GM23338 (cell line): ENCODE measurements at regions not wholly inside any gene's neighbourhood (a gene's known extent, or its start where the extent isn't known, plus 50 kb on each side); places are given as distances from the start of the nearest gene placed in this dataset.

Source experiments
- ATAC-seq: fragments of 200-7000 bp; cut with Tn5 transposase; 3 replicates; pipeline ENCODE4 v1.9.1; 2020
- DNase-seq: peaks from one replicate; pipeline ENCODE4 v3.0.0-alpha.2; 2015; ENCODE audit warnings: low spot score
- H2AFZ ChIP-seq: fragments of 200-600 bp; sonication (generic); 2 replicates; pipeline ENCODE4 v1.8.0; 2016; ENCODE audit warnings: antibody characterized with exemption, mild to moderate bottlenecking, moderate library complexity
- H3F3A ChIP-seq: fragments of 200-600 bp; sonication (generic); replicated peaks from 2 replicates; pipeline ENCODE4 v1.8.0; 2017; ENCODE audit warnings: antibody characterized with exemption, mixed run types, low read depth
- H3K27ac ChIP-seq: fragments of 200-600 bp; sonication (generic); 2 replicates; pipeline ENCODE4 v1.6.1; 2016; ENCODE audit warnings: low read depth
- H3K27me3 ChIP-seq: fragments of 200-600 bp; sonication (generic); 2 replicates; pipeline ENCODE4 v1.8.0; 2016; ENCODE audit warnings: mild to moderate bottlenecking, mixed run types, moderate library complexity; ENCODE audit not compliant: insufficient read depth
- H3K36me3 ChIP-seq: fragments of 200-600 bp; sonication (generic); 2 replicates; pipeline ENCODE4 v1.8.0; 2016; ENCODE audit warnings: mild to moderate bottlenecking; ENCODE audit not compliant: insufficient read depth
- H3K4me1 ChIP-seq: fragments of 200-600 bp; sonication (generic); 2 replicates; pipeline ENCODE4 v1.8.0; 2016; ENCODE audit warnings: mild to moderate bottlenecking, moderate library complexity; ENCODE audit not compliant: insufficient read depth
- H3K4me2 ChIP-seq: fragments of 200-600 bp; sonication (generic); 2 replicates; pipeline ENCODE4 v1.7.1; 2017; ENCODE audit warnings: mixed run types
- H3K4me3 ChIP-seq: fragments of 200-600 bp; sonication (generic); 2 replicates; pipeline ENCODE4 v1.6.1; 2016; ENCODE audit warnings: mixed run types
- H3K79me2 ChIP-seq: fragments of 200-600 bp; sonication (generic); replicated peaks from 2 replicates; pipeline ENCODE4 v1.8.0; 2017; ENCODE audit warnings: mild to moderate bottlenecking; ENCODE audit not compliant: insufficient read depth
- H3K9me2 ChIP-seq: fragments of 200-600 bp; sonication (generic); 2 replicates; pipeline ENCODE4 v1.8.0; 2017; ENCODE audit not compliant: insufficient read depth
- H4K20me1 ChIP-seq: fragments of 200-600 bp; sonication (generic); replicated peaks from 2 replicates; pipeline ENCODE4 v1.8.0; 2017; ENCODE audit warnings: mild to moderate bottlenecking; ENCODE audit not compliant: insufficient read depth
- H3K27ac Mint-ChIP-seq: 2 replicates; pipeline ENCODE4 v1.8.0; 2020; ENCODE audit warnings: inconsistent platforms, mild to moderate bottlenecking, moderate library complexity, mixed read lengths
- H3K27me3 Mint-ChIP-seq: 3 replicates; pipeline ENCODE4 v1.8.0; 2022; ENCODE audit warnings: low read depth, mild to moderate bottlenecking, moderate library complexity, mixed read lengths, inconsistent platforms; ENCODE audit not compliant: insufficient read depth, poor library complexity
- H3K36me3 Mint-ChIP-seq: 3 replicates; pipeline ENCODE4 v1.8.0; 2021; ENCODE audit warnings: low read depth, mild to moderate bottlenecking, inconsistent platforms, moderate library complexity, mixed read lengths
- H3K4me1 Mint-ChIP-seq: 3 replicates; pipeline ENCODE4 v1.8.0; 2020; ENCODE audit warnings: mild to moderate bottlenecking, inconsistent platforms, mixed read lengths
- H3K4me3 Mint-ChIP-seq: 3 replicates; pipeline ENCODE4 v1.8.0; 2021; ENCODE audit warnings: moderate library complexity, mild to moderate bottlenecking, inconsistent platforms, mixed read lengths
- H3K9me3 Mint-ChIP-seq: 3 replicates; pipeline ENCODE4 v1.8.0; 2020; ENCODE audit warnings: moderate library complexity, mild to moderate bottlenecking, inconsistent platforms, mixed read lengths
- CREB1 ChIP-seq: fragments of 250-450 bp; sonication (Bioruptor Pico); IDR thresholded peaks from 2 replicates; pipeline ENCODE4 v1.5.0; 2020; ENCODE audit warnings: low read depth, mild to moderate bottlenecking, moderate library complexity
- EZH2 ChIP-seq: fragments of 200-600 bp; sonication (generic); IDR thresholded peaks from one replicate; pipeline ENCODE4 v1.8.0; 2017; ENCODE audit warnings: antibody characterized with exemption, mild to moderate bottlenecking, low read depth; ENCODE audit not compliant: unreplicated experiment
- EZH2phosphoT487 ChIP-seq: fragments of 200-600 bp; sonication (generic); IDR thresholded peaks from one replicate; pipeline ENCODE4 v1.8.1; 2018; ENCODE audit warnings: antibody characterized with exemption; ENCODE audit not compliant: unreplicated experiment
- JUNB ChIP-seq: IDR thresholded peaks from one replicate; pipeline ENCODE4 v1.6.1; 2016; ENCODE audit warnings: antibody characterized with exemption; ENCODE audit not compliant: unreplicated experiment
- NANOG ChIP-seq: IDR thresholded peaks from 2 replicates; pipeline ENCODE4 v1.6.1; 2016; ENCODE audit warnings: antibody characterized with exemption, borderline replicate concordance
- POLR2AphosphoS5 ChIP-seq: IDR thresholded peaks from 2 replicates; pipeline ENCODE4 v1.6.1; 2016; ENCODE audit warnings: antibody characterized with exemption, low read depth
- STAT1 ChIP-seq: IDR thresholded peaks from one replicate; pipeline ENCODE4 v1.6.1; 2016; ENCODE audit warnings: antibody characterized with exemption; ENCODE audit not compliant: unreplicated experiment
- ZNF114 ChIP-seq: fragments of 250-450 bp; sonication (Bioruptor Pico); IDR thresholded peaks from 2 replicates; pipeline ENCODE4 v1.5.0; 2020; ENCODE audit warnings: mild to moderate bottlenecking, moderate library complexity
- ZNF331 ChIP-seq: fragments of 250-450 bp; sonication (Bioruptor Pico); IDR thresholded peaks from 2 replicates; pipeline ENCODE4 v1.5.0; 2020; ENCODE audit warnings: low read depth, mild to moderate bottlenecking, moderate library complexity
- ZNF462 ChIP-seq: fragments of 250-450 bp; sonication (Bioruptor Pico); IDR thresholded peaks from 2 replicates; pipeline ENCODE4 v1.5.0; 2020; ENCODE audit warnings: mild to moderate bottlenecking, moderate library complexity
- TF ChIP-seq, protein P1 (sequence below): IDR thresholded peaks from 2 replicates; pipeline ENCODE4 v1.6.1; 2016; ENCODE audit warnings: antibody characterized with exemption

- TF ChIP-seq, protein P1, sequence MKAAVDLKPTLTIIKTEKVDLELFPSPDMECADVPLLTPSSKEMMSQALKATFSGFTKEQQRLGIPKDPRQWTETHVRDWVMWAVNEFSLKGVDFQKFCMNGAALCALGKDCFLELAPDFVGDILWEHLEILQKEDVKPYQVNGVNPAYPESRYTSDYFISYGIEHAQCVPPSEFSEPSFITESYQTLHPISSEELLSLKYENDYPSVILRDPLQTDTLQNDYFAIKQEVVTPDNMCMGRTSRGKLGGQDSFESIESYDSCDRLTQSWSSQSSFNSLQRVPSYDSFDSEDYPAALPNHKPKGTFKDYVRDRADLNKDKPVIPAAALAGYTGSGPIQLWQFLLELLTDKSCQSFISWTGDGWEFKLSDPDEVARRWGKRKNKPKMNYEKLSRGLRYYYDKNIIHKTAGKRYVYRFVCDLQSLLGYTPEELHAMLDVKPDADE, result no peak
These were observed 150.9 kb upstream of the SERTAD2 start (continued) for GRCh38 chr2:64804651-64805050.

DNA sequence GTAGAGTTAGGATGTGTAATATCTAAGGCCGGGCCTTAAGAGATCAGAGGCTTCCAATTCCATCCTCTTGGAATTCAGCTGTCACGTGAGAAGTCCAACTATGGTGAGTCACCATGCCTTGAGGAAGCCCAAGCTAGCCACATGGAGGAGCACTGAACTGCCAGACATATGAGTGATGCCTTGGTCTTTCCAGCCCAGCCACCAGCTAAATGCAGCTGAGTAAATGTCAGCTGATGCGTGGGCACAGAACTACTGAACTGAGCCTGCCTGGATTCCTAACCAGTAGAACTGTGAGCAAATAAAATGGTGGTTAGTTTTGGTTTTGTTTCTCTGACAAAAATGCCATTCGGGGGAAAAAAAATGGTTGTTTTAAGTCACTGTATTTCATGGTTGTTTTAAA, 153.7 kb upstream of the SERTAD2 start:
- DNase-seq (no peak), ATAC-seq (no peak)
- Histone ChIP-seq H3K79me2 (no peaks in the 10 kb centered on the region), H3K27ac (no peak overlapping the region), H3K27me3 (no peaks in the 10 kb centered on the region), H3K4me1 (no peaks in the 10 kb centered on the region), H3K9me2 (no peaks in the 10 kb centered on the region), H3K36me3 (no peaks in the 10 kb centered on the region), H2AFZ (no peak overlapping the region), H3K4me2 (no peak overlapping the region), H3F3A (no peaks in the 10 kb centered on the region), H4K20me1 (no peaks in the 10 kb centered on the region), H3K4me3 (no peak overlapping the region)
- TF ChIP-seq STAT1 (no peak), EZH2phosphoT487 (no peak), ZNF114 (CRISPR knock-in tag) (no peak), POLR2AphosphoS5 (no peak)
- TF ChIP-seq, protein P1, result no peak
- Mint-ChIP-seq H3K27ac (no peak overlapping the region), H3K27me3 (peaks cover 3% of the 10 kb centered on the region), H3K9me3 (no peaks in the 10 kb centered on the region; the same call in 2 of the 3 replicates), H3K4me3 (no peak overlapping the region), H3K36me3 (no peaks in the 10 kb centered on the region), H3K4me1 (no peaks in the 10 kb centered on the region; the same call in 2 of the 3 replicates)

GRCh38 chr2:64808092-64808491, 154.4 kb upstream of the SERTAD2 start:
- Histone ChIP-seq H3K79me2 (no peaks in the 10 kb centered on the region), H4K20me1 (no peaks in the 10 kb centered on the region), H3K36me3 (no peaks in the 10 kb centered on the region), H3K4me3 (no peak overlapping the region), H3K4me1 (no peaks in the 10 kb centered on the region), H3K9me2 (no peaks in the 10 kb centered on the region), H2AFZ (no peak overlapping the region), H3F3A (no peaks in the 10 kb centered on the region), H3K4me2 (no peak overlapping the region), H3K27me3 (no peaks in the 10 kb centered on the region), H3K27ac (no peak overlapping the region)
- Mint-ChIP-seq H3K4me3 (no peak overlapping the region), H3K27me3 (peaks cover 3% of the 10 kb centered on the region), H3K27ac (no peak overlapping the region), H3K4me1 (no peaks in the 10 kb centered on the region), H3K36me3 (no peaks in the 10 kb centered on the region), H3K9me3 (no peaks in the 10 kb centered on the region; the same call in 2 of the 3 replicates)
- ATAC-seq, result no peak
- DNase-seq, result no peak
- TF ChIP-seq STAT1, result no peak
- TF ChIP-seq ZNF331 (CRISPR knock-in tag), result no peak
- TF ChIP-seq ZNF462 (CRISPR knock-in tag), result no peak
- no peak for TF ChIP-seq POLR2AphosphoS5
- no peak for TF ChIP-seq CREB1 (CRISPR knock-in tag)
- no peak for TF ChIP-seq NANOG
- TF ChIP-seq EZH2, result no peak
- no peak for TF ChIP-seq JUNB
